ENCODE measurements at regions not wholly inside any gene's neighbourhood (a gene's known extent, or its start where the extent isn't known, plus 50 kb on each side); places are given as distances from the start of the nearest gene placed in this dataset.

DNA sequence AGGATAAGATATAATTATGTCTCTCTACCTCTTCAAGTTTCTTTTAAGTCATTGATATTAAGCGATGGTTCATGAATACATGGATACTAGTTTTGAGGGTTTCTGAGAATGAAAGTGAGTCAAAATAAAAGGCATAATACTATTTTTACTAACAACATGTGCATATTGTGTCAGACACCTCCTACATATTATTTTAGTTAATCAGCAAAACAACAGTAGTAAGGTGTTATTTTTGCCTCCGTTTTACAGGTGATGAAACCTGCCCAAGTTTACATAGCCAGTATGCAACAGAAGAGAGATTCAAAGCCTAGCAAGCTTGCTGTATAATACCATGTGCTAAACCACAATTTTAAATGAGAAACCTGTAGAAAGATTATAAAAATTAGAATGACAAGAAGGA lies 544.1 kb downstream of the EPHA5 start:
- no peaks in the 10 kb centered on the region for H3K9me3 ChIP-seq (ENCODE audit: control insufficient read depth, insufficient read depth, low read depth, low read length)
- no peak overlapping the region for H3K9ac ChIP-seq (ENCODE audit: low read length)
- no peaks in the 10 kb centered on the region for H3K4me1 ChIP-seq (ENCODE audit: control insufficient read depth, insufficient read depth, low read length)
- H3K36me3 ChIP-seq (ENCODE audit: control insufficient read depth, insufficient read depth, low read length), result no peaks in the 10 kb centered on the region
- no peak overlapping the region for H3K4me3 ChIP-seq (ENCODE audit: low read depth, low read length)
- H3K27me3 ChIP-seq (ENCODE audit: control insufficient read depth, insufficient read depth, low read length), result no peaks in the 10 kb centered on the region
- H3K27ac ChIP-seq (ENCODE audit: low read depth, low read length), result no peak overlapping the region

DNA sequence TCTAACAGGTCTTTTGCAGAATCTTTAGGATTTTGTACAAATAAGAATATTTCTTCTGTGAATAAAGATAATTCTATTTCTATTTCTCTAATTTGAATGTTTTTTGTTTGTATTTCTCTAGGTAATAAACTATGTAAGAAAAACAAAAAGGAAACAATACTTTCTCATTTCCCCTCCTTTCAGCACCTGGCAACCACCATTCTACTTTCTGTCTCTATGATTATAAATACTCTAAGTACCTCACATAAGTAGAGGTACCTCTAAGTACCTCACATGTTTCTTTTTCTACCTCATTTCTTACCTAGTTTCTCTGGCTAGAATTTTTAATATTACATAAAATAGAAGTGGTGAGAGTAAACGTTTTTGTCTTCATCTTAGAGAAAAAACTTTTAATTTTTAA lies 550.0 kb downstream of the EPHA5 start:
- no peak overlapping the region for H3K9ac ChIP-seq (ENCODE audit: low read length)
- H3K4me1 ChIP-seq (ENCODE audit: control insufficient read depth, insufficient read depth, low read length), result no peaks in the 10 kb centered on the region
- no peaks in the 10 kb centered on the region for H3K27me3 ChIP-seq (ENCODE audit: control insufficient read depth, insufficient read depth, low read length)
- no peak overlapping the region for H3K27ac ChIP-seq (ENCODE audit: low read depth, low read length)
- H3K36me3 ChIP-seq (ENCODE audit: control insufficient read depth, insufficient read depth, low read length), result no peaks in the 10 kb centered on the region
- H3K4me3 ChIP-seq (ENCODE audit: low read depth, low read length), result no peak overlapping the region
- H3K9me3 ChIP-seq (ENCODE audit: control insufficient read depth, insufficient read depth, low read depth, low read length), result no peaks in the 10 kb centered on the region

DNA sequence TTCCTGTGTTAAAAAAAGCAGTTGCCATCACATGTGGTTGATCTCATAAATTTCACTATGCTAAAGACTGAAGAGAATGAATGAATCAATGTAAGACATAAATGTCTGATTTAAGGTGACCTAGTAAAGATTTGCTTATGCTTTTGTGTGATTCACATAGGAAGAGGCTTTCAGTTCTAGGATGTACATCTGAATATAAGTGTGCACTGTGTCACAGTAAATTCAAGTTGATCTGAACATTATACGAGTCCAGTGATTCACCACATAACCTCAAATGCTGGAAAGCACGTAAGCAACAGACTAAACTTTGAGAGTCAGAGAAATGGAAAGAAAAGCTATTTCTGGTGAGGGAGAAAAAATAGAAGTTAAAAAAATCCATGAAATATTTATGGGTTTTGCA lies 567.9 kb downstream of the EPHA5 start:
- Histone ChIP-seq H3K9ac (ENCODE audit: low read length) (no peak overlapping the region), H3K4me1 (ENCODE audit: control insufficient read depth, insufficient read depth, low read length) (no peaks in the 10 kb centered on the region), H3K9me3 (ENCODE audit: control insufficient read depth, insufficient read depth, low read depth, low read length) (no peaks in the 10 kb centered on the region), H3K4me3 (ENCODE audit: low read depth, low read length) (no peak overlapping the region), H3K27ac (ENCODE audit: low read depth, low read length) (no peak overlapping the region), H3K36me3 (ENCODE audit: control insufficient read depth, insufficient read depth, low read length) (no peaks in the 10 kb centered on the region), H3K27me3 (ENCODE audit: control insufficient read depth, insufficient read depth, low read length) (no peaks in the 10 kb centered on the region)

DNA sequence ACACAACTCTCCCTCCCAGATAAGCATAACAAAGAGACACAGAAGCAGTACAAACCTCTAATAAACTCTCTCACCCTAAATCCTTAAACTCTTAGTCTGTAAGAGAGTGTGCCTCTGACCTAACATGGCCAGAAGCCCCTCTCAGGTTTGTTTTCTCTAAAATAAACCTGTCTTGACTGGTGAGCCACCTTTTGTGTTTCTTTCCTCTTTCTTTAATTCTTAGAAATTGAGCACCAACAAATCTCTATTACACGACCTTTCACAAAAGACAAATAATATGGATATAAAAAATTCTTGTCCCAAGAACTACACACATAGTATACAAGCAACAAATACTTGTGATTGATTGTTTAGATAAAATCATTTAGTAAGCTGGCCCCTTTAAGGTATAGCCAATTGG lies 573.7 kb downstream of the EPHA5 start:
- no peak overlapping the region for H3K4me3 ChIP-seq (ENCODE audit: low read depth, low read length)
- no peak overlapping the region for H3K9ac ChIP-seq (ENCODE audit: low read length)
- no peaks in the 10 kb centered on the region for H3K27me3 ChIP-seq (ENCODE audit: control insufficient read depth, insufficient read depth, low read length)
- no peak overlapping the region for H3K27ac ChIP-seq (ENCODE audit: low read depth, low read length)
- H3K4me1 ChIP-seq (ENCODE audit: control insufficient read depth, insufficient read depth, low read length), result no peaks in the 10 kb centered on the region
- H3K36me3 ChIP-seq (ENCODE audit: control insufficient read depth, insufficient read depth, low read length), result no peaks in the 10 kb centered on the region
- H3K9me3 ChIP-seq (ENCODE audit: control insufficient read depth, insufficient read depth, low read depth, low read length), result peaks cover 11% of the 10 kb centered on the region

DNA sequence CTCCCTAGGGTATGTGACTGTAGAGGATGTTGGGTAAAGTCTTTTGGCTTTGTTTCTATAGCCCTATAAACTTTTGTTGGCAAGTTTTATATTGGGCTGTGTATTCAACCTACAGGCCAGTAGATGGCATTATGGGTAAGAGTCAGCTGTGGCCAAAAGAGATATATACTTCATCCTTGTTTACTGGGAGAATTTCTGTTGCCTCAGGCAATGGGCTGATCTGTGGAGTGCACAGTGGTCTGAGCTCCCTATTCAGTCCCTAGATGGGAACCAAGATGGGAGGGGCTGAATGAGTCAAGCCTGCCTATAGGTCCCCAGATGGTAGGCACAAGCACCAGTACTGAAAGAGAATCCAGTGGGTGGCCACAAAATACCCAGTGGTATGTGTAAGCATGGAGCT lies 580.6 kb downstream of the EPHA5 start:
- Histone ChIP-seq H3K36me3 (ENCODE audit: control insufficient read depth, insufficient read depth, low read length) (no peaks in the 10 kb centered on the region), H3K27me3 (ENCODE audit: control insufficient read depth, insufficient read depth, low read length) (no peaks in the 10 kb centered on the region), H3K4me3 (ENCODE audit: low read depth, low read length) (no peak overlapping the region), H3K9ac (ENCODE audit: low read length) (no peak overlapping the region), H3K9me3 (ENCODE audit: control insufficient read depth, insufficient read depth, low read depth, low read length) (peaks cover 17% of the 10 kb centered on the region), H3K4me1 (ENCODE audit: control insufficient read depth, insufficient read depth, low read length) (no peaks in the 10 kb centered on the region), H3K27ac (ENCODE audit: low read depth, low read length) (no peak overlapping the region)

DNA sequence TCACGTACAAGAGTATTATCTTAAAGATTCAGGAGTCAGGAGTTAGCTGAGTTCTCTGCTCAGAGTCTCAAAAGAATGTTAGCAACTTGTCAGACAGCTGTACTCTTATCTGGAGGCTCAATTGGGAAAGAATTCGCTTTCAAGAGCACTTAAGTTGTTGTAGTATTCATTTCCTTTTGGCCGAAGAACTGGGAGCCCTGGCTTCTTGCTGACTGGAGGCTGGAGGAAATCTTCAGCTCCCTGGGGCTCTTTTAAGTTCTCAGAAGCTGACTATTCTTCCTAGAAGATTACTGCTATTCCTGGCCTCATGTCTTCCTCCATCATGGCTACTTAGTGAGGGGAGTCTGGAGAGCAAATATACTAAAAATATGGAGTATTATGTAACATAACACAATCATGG lies 587.2 kb downstream of the EPHA5 start:
- Histone ChIP-seq H3K36me3 (ENCODE audit: control insufficient read depth, insufficient read depth, low read length) (no peaks in the 10 kb centered on the region), H3K9me3 (ENCODE audit: control insufficient read depth, insufficient read depth, low read depth, low read length) (peaks cover 15% of the 10 kb centered on the region), H3K27ac (ENCODE audit: low read depth, low read length) (no peak overlapping the region), H3K4me3 (ENCODE audit: low read depth, low read length) (no peak overlapping the region), H3K27me3 (ENCODE audit: control insufficient read depth, insufficient read depth, low read length) (no peaks in the 10 kb centered on the region), H3K9ac (ENCODE audit: low read length) (no peak overlapping the region), H3K4me1 (ENCODE audit: control insufficient read depth, insufficient read depth, low read length) (no peaks in the 10 kb centered on the region)

DNA sequence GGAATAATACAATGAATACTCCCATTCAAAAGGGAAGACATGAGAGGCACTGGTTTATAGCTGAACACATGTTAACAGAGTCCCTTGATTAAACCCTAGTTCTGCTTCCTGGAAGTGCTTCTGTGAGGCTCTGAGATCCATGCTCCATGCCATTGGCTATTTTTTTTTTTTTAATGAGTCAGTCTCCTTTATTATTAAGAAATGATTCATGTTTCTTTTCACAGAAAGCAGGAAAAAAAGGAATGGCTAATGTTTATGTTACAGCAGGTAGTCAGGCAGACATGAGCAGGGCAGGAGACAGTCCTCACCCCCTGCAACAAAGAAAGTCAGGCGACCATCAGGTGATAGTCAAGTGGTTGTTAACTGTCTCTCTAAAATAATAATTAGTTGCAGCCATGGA lies 598.7 kb downstream of the EPHA5 start:
- H3K36me3 ChIP-seq (ENCODE audit: control insufficient read depth, insufficient read depth, low read length), result no peaks in the 10 kb centered on the region
- peaks cover 13% of the 10 kb centered on the region for H3K9me3 ChIP-seq (ENCODE audit: control insufficient read depth, insufficient read depth, low read depth, low read length)
- H3K9ac ChIP-seq (ENCODE audit: low read length), result no peak overlapping the region
- no peaks in the 10 kb centered on the region for H3K27me3 ChIP-seq (ENCODE audit: control insufficient read depth, insufficient read depth, low read length)
- no peaks in the 10 kb centered on the region for H3K4me1 ChIP-seq (ENCODE audit: control insufficient read depth, insufficient read depth, low read length)
- no peak overlapping the region for H3K27ac ChIP-seq (ENCODE audit: low read depth, low read length)
- no peak overlapping the region for H3K4me3 ChIP-seq (ENCODE audit: low read depth, low read length)

DNA sequence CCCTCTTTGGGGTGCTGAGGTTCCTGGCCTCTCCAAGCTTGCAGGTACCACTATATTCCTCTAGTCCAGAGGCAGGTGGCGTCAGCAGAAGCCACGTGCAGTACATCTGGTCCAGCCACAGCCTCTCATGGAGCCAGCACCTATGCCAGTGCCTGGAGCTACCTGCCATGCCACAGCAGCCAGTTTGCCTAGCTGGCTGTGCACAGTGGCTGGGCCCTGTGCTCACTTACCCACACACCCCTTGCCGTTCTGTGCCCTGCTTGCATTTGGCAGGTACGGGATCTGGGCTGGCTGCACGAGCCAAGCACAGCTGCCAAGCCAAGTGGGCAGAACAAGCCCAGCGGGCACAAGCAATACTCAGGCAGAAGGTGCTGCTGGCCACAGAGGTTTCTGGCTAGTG lies 601.1 kb downstream of the EPHA5 start:
- H3K4me3 ChIP-seq (ENCODE audit: low read depth, low read length), result no peak overlapping the region
- H3K27me3 ChIP-seq (ENCODE audit: control insufficient read depth, insufficient read depth, low read length), result no peaks in the 10 kb centered on the region
- H3K9me3 ChIP-seq (ENCODE audit: control insufficient read depth, insufficient read depth, low read depth, low read length), result peaks cover 9% of the 10 kb centered on the region
- no peaks in the 10 kb centered on the region for H3K36me3 ChIP-seq (ENCODE audit: control insufficient read depth, insufficient read depth, low read length)
- no peaks in the 10 kb centered on the region for H3K4me1 ChIP-seq (ENCODE audit: control insufficient read depth, insufficient read depth, low read length)
- no peak overlapping the region for H3K9ac ChIP-seq (ENCODE audit: low read length)
- H3K27ac ChIP-seq (ENCODE audit: low read depth, low read length), result no peak overlapping the region

DNA sequence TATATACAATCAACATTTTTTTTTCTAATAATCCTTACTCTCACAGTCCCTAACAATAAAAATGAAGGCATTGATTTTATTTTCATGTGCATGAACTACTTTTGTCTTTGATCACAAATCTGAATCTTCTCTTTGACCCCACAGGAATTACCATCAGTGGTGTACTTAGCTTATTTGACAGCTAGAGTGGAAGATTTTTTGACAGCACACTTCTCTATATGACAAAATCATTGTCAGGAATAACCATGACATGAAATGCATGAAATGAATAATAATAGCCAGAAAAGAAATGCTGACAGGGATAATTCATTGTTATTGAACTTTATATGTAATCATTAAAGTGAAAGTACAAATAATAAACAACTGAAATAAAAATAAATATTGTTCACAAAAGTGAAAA lies 604.2 kb downstream of the EPHA5 start:
- H3K27me3 ChIP-seq (ENCODE audit: control insufficient read depth, insufficient read depth, low read length), result no peaks in the 10 kb centered on the region
- no peak overlapping the region for H3K27ac ChIP-seq (ENCODE audit: low read depth, low read length)
- no peak overlapping the region for H3K9ac ChIP-seq (ENCODE audit: low read length)
- no peaks in the 10 kb centered on the region for H3K4me1 ChIP-seq (ENCODE audit: control insufficient read depth, insufficient read depth, low read length)
- H3K9me3 ChIP-seq (ENCODE audit: control insufficient read depth, insufficient read depth, low read depth, low read length), result no peaks in the 10 kb centered on the region
- no peak overlapping the region for H3K4me3 ChIP-seq (ENCODE audit: low read depth, low read length)
- no peaks in the 10 kb centered on the region for H3K36me3 ChIP-seq (ENCODE audit: control insufficient read depth, insufficient read depth, low read length)

DNA sequence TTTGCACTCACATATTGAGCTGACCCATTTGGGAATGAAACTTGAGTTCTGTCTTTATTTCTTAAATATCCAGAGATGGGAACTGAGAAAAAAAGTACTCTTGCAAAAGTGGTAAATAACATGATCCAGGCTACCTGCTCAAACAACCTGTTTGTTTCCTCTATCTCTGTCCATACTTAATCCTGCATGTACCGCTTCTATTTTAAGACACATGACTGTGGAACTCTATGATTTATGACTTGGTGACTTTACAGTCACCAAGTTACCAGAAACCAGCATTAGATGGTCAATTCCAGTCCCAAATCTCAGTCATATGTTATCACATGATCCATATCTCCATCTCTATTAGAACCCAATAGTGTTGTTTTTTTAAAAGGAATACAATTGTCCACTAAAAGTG lies 606.7 kb downstream of the EPHA5 start:
- 0 out of 2 replicates have a peak, but pooled peaks cover under 1% of the 10 kb centered on the region for H3K9me3 ChIP-seq (ENCODE audit: control insufficient read depth, insufficient read depth, low read depth, low read length)
- H3K9ac ChIP-seq (ENCODE audit: low read length), result no peak overlapping the region
- H3K27me3 ChIP-seq (ENCODE audit: control insufficient read depth, insufficient read depth, low read length), result no peaks in the 10 kb centered on the region
- no peak overlapping the region for H3K4me3 ChIP-seq (ENCODE audit: low read depth, low read length)
- no peak overlapping the region for H3K27ac ChIP-seq (ENCODE audit: low read depth, low read length)
- H3K4me1 ChIP-seq (ENCODE audit: control insufficient read depth, insufficient read depth, low read length), result no peaks in the 10 kb centered on the region
- no peaks in the 10 kb centered on the region for H3K36me3 ChIP-seq (ENCODE audit: control insufficient read depth, insufficient read depth, low read length)

DNA sequence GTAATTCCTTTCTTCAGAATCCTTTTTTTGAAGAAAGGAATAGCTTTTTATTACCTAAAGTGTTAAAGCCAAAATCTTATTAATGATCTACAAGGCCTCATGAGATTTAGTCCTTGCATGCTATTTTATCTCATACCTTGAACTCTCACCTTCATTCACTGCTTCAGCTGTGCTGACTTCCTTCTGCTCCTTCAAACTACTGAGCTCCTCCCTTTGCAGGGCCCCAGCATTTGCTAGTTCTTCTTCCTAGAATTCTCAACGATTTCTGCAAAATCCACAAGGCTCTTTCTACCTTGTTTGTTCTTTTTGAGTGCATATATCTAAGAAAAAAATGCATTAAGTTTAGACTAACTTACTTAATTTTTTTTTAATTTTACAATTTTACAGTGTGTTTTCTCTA lies 619.5 kb downstream of the EPHA5 start:
- Histone ChIP-seq H3K4me3 (ENCODE audit: low read depth, low read length) (no peak overlapping the region), H3K27me3 (ENCODE audit: control insufficient read depth, insufficient read depth, low read length) (no peaks in the 10 kb centered on the region), H3K36me3 (ENCODE audit: control insufficient read depth, insufficient read depth, low read length) (no peaks in the 10 kb centered on the region), H3K4me1 (ENCODE audit: control insufficient read depth, insufficient read depth, low read length) (no peaks in the 10 kb centered on the region), H3K9me3 (ENCODE audit: control insufficient read depth, insufficient read depth, low read depth, low read length) (no peaks in the 10 kb centered on the region), H3K9ac (ENCODE audit: low read length) (no peak overlapping the region), H3K27ac (ENCODE audit: low read depth, low read length) (no peak overlapping the region)

All from HUES6 (cell line).